GM21390 (cell line): ENCODE measurements at regions not wholly inside any gene's neighbourhood (a gene's known extent, or its start where the extent isn't known, plus 50 kb on each side); places are given as distances from the start of the nearest gene placed in this dataset.

ENCODE experiments used
- ATAC-seq: cut with Tn5 transposase; IDR thresholded peaks from one replicate; pipeline ENCODE4 v1.9.1; 2021; ENCODE audit not compliant: unreplicated experiment

- ATAC-seq = no peak
These were observed 201.6 kb downstream of the SLITRK5 start for GRCh38 chr13:87872813-87873212.

GRCh38 chr13:87877477-87877876 is 206.3 kb downstream of the SLITRK5 start:
- ATAC-seq = no peak

- no peak for ATAC-seq
These were observed 207.5 kb downstream of the SLITRK5 start for GRCh38 chr13:87878706-87879105.

- no peak for ATAC-seq
These were observed 213.7 kb downstream of the SLITRK5 start for GRCh38 chr13:87884884-87885283.

GRCh38 chr13:87887459-87888123 is 216.4 kb downstream of the SLITRK5 start:
- ATAC-seq = no peak

GRCh38 chr13:87889254-87889653 is 218.1 kb downstream of the SLITRK5 start:
- no peak for ATAC-seq

GRCh38 chr13:87893186-87893585 is 222.0 kb downstream of the SLITRK5 start:
- no peak for ATAC-seq

DNA sequence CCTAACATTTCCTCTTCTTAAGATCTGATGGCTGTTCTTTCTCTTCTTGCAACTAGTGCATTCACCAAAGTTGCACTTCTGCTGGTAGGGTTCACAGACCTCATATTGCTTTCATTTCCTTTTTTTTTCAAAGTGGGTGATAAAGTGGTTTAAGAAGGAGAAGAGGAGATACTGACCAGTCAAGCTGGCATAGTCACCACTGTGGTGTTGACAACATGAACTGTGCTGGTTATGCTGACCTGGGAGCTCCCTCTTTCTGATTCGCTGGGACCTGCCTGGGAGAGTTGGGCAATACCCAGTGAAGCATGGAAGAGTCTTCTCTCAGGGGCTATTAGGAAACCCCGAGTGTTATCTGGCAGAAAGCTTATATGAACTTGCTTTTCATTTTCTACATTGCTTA is 222.9 kb downstream of the SLITRK5 start:
- ATAC-seq = no peak

- no peak for ATAC-seq
These were observed 232.4 kb downstream of the SLITRK5 start for GRCh38 chr13:87903553-87903952.

DNA sequence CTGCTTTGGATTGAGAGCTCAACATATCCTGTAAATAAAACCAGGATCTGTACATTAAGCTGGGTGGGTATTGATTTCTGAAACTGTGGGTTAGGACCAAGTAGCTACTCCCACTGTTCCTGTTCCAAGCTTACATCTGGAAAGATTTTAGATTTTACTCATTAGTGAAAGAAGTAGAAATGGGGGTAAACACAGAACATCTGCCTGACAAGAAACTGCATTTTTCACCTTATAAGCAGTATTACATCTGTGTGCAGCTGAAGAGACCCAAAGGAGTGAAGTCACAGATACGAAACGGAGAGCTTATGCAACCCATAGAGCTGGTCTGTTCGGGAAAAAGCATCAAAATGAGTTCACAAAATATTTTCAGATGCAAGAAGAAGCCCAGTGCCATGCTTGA is 235.2 kb downstream of the SLITRK5 start:
- no peak for ATAC-seq

GRCh38 chr13:87907202-87907601 is 236.0 kb downstream of the SLITRK5 start:
- no peak for ATAC-seq

GRCh38 chr13:87919956-87920355 is 248.8 kb downstream of the SLITRK5 start:
- no peak for ATAC-seq

DNA sequence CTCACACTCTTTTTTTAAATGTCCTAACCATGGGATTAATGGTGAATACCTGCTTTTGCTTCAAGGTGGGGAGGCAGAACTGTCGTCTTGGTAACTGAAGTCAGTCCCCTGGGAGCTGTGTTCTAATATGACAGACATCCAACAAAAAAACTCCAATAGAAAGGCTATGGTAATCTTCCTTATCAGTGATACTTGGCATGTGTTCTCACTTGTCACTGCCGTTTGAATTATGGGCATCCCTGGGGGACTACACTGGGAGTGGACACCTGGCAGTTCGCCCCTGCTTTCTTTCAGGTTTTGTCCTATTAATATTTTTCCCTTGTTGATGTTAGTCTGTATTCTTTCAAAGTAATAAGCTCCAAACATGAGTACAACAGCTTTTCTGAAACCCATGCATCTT is 252.6 kb downstream of the SLITRK5 start:
- no peak for ATAC-seq

- no peak for ATAC-seq
These were observed 253.8 kb downstream of the SLITRK5 start for GRCh38 chr13:87925006-87925405.

DNA sequence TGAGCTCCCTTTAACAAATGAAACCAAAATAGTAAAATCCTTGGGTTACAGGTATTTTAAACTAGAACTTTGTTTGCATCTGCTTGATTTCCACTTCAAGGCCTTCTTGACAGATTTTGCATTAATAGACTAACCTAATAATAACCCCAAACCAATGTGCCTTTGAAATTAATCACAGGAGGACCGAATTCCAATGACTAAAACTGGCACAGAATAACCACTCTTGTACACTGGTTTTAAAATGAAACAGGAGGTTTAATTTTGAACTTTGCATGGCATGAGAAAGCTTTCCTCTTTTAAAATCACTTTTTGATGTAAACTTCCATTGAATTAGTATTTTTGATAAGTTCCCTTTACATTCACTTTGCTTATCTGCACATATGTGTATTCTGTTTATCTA is 269.6 kb downstream of the SLITRK5 start:
- ATAC-seq = no peak

DNA sequence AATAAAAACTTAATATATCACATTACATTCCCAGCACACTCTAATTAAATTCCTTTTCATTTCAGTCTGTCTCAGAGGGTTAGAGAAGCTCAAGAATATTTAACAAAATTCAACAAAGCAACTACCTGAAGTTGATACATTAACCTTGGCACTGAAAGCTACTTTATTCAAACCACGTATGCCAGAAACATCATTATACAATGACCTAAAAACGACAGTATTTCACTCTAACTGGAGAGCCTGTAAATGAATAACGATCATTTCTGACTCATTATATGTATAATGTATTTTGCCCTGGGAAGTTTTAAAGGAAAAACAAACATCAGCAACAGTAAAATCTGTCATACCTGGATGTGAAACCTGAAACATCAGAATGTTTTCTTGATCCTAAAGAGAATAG is 270.1 kb downstream of the SLITRK5 start:
- ATAC-seq = no peak

- no peak for ATAC-seq
These were observed 271.0 kb downstream of the SLITRK5 start for GRCh38 chr13:87942205-87942604.

- no peak for ATAC-seq
These were observed 272.9 kb downstream of the SLITRK5 start for GRCh38 chr13:87944038-87944437.

DNA sequence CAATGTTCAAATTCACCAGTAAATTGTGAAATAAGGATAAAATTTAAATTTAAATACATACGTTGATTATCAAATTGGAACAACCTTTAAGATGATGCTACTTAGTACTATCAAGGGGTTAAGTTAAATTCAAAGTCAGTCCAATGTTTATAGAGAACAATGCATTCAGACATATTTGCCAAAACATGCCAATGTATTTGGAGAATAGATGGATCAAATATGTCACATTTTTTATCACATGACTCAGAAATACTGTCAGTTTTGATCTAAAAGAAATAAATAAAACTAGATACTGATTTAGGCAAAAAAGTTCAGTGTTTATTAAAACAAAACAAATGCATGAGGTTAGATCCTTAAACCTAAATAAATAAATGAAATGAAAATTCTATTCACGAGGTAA is 281.2 kb downstream of the SLITRK5 start:
- no peak for ATAC-seq

- ATAC-seq = no peak
These were observed 282.2 kb downstream of the SLITRK5 start for GRCh38 chr13:87953381-87953780.

DNA sequence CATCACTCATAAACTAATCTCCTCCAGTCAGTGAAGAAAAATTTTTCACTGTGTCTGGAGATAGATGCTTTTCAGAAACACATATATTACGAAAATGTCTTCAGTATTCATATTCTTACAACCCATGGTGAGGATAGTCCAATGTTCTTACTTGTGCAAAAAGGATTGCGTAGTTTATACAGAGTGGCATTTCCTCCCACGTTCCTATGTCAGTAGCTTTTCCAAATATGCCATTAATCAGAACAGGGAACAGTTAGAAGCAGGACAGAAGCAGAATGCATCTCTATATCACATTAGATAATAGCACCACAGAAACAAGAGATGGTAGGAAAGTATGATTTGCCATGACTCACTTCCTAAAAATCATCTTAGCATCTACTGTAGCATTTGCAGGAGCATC is 282.9 kb downstream of the SLITRK5 start:
- no peak for ATAC-seq

GRCh38 chr13:87961546-87961945 is 290.4 kb downstream of the SLITRK5 start:
- no peak for ATAC-seq

DNA sequence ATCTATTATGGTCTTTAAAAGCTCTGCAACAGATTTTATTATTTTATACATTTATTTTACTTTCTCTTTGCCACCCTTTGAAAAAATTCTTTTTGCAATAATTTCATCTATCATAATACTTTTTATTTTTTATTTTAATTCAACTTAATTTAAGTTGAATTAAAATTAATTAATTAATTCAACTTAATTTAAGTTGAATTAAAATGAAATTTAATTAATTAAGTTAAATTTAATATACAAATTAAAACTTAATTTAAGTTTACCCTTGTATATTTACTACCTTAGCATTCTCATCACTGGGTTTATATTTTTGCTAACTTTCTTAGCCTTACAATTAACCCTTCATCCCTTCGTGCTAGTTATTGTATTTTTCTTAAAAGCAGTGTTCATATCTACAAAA is 301.4 kb downstream of the SLITRK5 start:
- no peak for ATAC-seq
